ENCODE measurements at regions not wholly inside any gene's neighbourhood (a gene's known extent, or its start where the extent isn't known, plus 50 kb on each side); places are given as distances from the start of the nearest gene placed in this dataset.
"Not testable (repeated sequence)": the region's sequence is repeated elsewhere in the genome, so short reads cannot be mapped to it uniquely, and the experiment has no call there.

GRCh38 chr11:23555085-23555484, 694.8 kb upstream of the CCDC179 start:
- DNase-seq, result peak; percentile 26 to 65 (median 46)

DNA sequence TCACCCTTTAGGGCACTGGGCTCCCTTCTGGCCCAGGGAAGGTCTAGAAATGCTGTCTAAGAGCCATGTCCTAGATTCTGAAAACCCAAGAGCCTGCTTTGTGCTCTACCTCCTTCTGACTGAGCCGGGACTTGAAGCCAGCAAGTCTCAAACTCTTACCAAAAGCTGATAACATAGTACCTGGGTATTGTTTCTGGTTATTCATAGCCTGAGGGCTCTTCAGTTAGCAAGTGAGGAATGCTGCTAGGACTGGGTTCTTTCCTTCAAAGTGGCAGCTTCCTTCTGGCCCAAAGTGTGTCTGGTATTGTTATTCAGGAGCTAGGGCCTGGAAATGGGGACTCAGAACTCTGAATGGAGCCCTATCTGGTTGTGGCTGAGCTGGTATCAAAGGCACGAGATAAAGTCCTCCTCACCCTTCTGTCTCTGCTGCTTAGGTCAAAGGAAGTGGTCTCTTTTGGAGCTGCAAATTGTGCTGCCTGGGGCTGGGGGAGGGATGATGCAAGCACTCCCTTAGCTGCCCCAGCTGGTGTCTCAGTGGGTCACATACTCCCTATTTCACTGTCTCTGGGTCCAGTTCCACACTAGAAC, 696.0 kb upstream of the CCDC179 start:
- no peak for DNase-seq

GRCh38 chr11:23563591-23563990, 703.3 kb upstream of the CCDC179 start:
- DNase-seq, result no peak

- no peak for DNase-seq
These were observed 704.1 kb upstream of the CCDC179 start for GRCh38 chr11:23564370-23564769.

DNA sequence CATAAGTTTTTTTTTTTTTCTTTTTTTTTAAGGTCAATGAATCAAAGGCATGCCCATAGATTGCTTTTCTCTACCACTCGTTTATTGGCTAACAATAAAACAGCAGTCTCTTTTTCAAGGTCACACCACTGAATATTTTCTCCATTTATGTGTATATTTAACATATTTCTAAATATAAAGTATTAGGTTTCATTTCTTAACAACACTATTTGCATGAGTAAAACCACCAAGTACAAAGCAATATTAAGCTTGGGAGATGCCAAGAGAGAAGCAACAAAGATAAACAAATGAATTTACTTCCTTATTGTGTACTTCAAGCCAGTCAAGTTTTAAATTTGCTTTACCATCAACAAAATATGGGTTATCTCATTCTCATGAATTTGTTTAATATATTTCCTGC, 708.9 kb upstream of the CCDC179 start:
- no peak for DNase-seq

DNA sequence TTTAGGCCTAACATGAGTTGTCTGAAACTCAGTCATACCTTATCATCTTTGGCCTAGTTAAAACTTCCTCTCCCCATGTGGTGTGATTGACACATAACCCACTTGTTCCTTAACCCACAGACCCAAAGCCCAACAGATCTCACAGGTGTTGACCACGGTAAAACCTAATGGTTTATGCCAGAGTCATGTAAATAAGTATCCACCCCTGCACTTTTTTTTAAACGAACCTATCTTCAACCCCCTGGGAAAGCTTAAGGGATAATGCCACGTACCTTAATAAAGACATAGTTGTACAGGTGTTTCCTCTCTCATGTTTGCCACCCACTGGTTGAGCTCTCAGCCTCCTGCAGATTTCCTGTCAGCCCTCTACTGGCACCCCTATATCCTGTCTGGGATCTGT, 709.3 kb upstream of the CCDC179 start:
- DNase-seq, result no peak

- no peak for DNase-seq
These were observed 710.6 kb upstream of the CCDC179 start for GRCh38 chr11:23570828-23571227.

DNA sequence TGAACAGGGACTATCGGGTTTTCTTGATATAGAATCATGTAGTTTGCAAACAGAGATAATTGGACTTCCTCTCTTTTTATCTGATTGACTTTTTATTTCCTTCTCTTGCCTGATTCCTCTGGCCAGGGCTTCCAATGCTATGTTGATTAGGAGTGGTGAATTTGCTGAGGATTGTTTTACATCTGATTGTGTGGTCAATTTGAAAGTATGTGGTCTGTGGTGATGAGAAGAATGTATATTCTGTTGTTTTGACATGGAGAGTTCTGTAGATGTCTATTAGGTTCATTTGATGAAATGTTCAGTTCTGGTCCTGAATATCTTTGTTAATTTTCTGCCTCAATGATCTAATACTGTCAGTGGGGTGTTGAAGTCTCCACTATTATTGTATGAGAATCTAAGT, 713.2 kb upstream of the CCDC179 start:
- DNase-seq, result no peak

DNA sequence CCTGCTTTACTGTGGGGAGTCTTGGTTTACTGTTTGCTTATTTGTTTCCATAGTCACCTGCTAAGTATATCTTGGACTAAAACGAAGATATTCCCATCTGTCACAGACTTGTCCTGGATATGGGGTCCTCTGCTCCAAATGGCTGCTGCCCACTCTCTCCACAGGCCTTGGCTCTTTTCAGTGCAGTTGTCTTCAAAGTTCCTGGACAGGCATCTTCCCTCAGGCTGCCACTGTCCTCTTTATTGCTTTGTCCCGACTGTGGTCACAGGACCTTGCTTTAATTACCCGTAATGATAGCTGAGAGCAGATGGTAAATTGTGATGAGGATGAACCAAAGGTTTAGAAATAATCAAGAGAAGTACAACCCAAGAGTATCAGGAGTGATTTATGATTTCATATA, 713.9 kb upstream of the CCDC179 start:
- DNase-seq, result no peak

DNA sequence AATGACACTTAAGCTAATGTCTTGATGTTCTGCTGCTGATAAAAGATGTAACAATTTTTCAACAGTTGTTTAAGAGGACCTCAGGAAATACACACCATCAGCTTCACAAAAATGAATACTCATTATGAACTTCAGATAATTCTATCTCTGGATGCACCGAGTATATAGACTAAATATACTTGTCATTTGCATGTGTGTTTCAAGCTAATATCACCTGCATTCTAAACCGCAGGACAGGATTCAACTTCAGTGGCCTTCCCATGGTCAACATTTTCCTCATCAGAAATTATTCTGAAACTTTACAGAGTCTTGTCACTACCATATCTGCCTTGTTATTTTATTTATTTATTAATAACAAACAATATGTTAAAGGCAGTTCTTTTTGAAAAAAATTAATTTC, 717.0 kb upstream of the CCDC179 start:
- DNase-seq, result no peak

DNA sequence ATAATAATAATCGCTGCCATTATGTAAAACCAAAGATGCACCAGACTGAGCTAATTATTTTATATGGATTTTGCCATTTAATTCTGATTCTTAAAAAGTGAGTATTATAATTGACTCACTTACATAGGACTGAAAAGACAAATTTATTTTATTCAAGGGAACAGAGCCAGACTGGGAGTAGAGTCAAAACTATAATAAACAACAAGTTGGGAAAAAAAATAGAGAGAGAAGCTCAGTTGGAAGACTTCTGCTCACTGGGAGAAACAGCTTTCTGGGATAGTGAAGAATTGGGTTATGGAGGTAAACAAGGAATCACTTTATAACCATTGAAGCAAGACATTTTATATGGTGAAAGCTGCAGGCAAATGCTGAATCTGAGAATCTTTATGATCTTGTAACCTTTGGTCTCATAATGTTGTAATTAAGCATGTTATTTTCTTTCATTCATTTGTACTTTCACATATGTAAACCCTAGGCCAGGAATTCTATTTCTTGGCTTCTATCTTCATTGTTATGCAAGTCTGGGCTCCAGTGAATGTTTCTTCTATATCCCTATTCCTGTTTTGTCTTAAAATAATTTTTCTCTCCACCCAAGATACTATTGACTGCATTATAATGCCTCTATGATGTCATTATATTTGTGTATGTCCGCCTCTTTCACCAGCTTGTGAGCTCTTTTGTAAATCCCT, 725.3 kb upstream of the CCDC179 start:
- DNase-seq, result peak; percentile 65 to 82 (median 66)

DNA sequence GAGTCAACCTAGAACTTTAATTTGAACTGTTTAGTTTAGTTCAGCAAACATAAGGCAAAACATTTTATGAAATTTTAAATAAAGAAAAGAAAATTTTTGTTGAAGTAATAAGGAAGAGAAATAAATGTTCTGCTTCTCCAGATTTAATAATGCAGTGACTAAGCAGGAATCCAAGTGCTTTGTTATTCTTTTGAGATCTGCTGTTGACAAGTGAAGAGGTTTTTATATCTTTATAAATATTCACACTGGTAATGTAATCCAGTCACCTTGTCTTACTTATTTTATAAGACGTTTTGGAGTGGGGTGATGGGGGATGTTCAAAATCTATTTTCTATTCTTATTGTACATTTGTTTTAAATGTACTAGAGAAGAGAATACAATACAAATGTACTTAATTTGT, 725.9 kb upstream of the CCDC179 start:
- DNase-seq, result peak in 1 of 3 donors; percentile 14

GRCh38 chr11:23590596-23591308, 730.5 kb upstream of the CCDC179 start:
- peak in 1 of 3 donors; percentile 21 for DNase-seq

- no peak for DNase-seq
These were observed 734.5 kb upstream of the CCDC179 start for GRCh38 chr11:23594755-23595154.

- DNase-seq, result peak in 2 of 3 donors; percentile 2 to 17
These were observed 744.7 kb upstream of the CCDC179 start for GRCh38 chr11:23604966-23605365.

DNA sequence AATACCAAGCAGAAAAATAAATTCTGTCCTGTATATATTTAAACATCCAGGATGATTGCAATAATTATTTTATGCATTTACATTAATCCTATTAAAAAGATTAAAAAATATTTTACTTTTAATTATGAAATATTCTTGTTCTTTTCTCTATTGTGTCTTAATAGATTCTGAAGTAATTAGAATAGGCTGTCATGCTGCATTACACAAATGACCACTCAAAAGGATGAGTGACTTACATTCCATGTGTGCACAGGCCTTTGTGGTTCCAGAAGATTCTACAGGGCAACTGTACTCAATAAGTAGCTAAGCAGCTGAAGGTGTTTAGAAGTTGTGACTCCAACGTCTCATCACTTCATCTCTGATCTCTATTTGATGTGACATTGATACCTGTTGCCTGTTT, 745.9 kb upstream of the CCDC179 start:
- DNase-seq, result no peak

GRCh38 chr11:23611726-23612125, 751.5 kb upstream of the CCDC179 start:
- no peak for DNase-seq

GRCh38 chr11:23620617-23621016, 760.3 kb upstream of the CCDC179 start:
- DNase-seq, result no peak

- DNase-seq, result no peak
These were observed 772.0 kb upstream of the CCDC179 start for GRCh38 chr11:23632293-23632692.

- DNase-seq, result no peak
These were observed 784.2 kb upstream of the CCDC179 start for GRCh38 chr11:23644443-23644842.

DNA sequence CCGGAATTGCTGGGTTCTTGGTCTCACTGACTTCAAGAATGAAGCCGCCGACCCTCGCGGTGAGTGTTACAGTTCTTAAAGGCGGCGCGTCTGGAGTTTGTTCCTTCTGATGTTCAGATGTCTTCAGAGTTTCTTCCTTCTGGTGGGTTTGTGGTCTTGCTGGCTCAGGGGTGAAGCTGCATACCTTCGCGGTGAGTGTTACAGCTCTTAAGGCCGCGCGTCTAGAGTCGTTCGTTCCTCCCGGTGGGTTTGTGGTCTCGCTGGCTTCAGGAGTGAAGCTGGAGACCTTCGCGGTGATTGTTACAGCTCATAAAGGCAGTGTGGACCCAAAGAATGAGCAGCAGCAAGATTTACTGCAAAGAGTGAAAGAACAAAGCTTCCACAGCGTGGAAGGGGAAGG, 792.1 kb upstream of the CCDC179 start:
- DNase-seq, result not testable (repeated sequence)

GRCh38 chr11:23653071-23653675, 792.9 kb upstream of the CCDC179 start:
- DNase-seq, result no peak

DNA sequence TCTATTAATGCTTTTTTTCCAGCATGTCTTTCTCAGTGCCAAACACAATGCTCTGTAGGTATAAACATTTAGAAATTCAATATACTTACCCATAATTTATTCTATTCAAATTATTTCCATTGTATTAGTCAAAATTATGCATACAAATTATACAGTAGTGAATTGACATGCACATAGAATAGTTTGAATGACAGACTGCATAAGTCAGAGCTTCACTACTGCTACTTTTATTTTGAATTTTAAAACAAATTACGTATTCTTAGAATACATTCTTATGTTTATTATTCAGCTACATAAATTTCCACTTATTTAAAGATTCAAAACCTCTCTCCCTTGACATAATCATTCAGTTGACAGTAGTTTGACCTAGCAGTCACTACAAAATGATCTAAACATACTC, 808.0 kb upstream of the CCDC179 start:
- no peak for DNase-seq
